K562 (cell line): ENCODE measurements at regions not wholly inside any gene's neighbourhood (a gene's known extent, or its start where the extent isn't known, plus 50 kb on each side); places are given as distances from the start of the nearest gene placed in this dataset.
"Not testable (repeated sequence)": the region's sequence is repeated elsewhere in the genome, so short reads cannot be mapped to it uniquely, and the experiment has no call there.

ENCODE experiments used
- ATAC-seq: fragments of 200-7000 bp; cut with Tn5 transposase; 3 replicates; pipeline ENCODE4 v1.9.1; 2020; ENCODE audit warnings: moderate library complexity
- BruUV-seq: library from RNA; stranded (reverse); fragments of 400-500 nt; replicated peaks from 2 replicates; lab custom pipeline; 2021; lab: Mats Ljungman, UMichigan
- CTCF ChIA-PET: fragments of 300-600 bp; formaldehyde crosslinking; extraction: SDS; loops from one replicate; lab custom pipeline; 2021; ENCODE audit warnings: low intra/inter-chr PET ratio; lab: Yijun Ruan, JAX
- POLR2A ChIA-PET: fragments of 300-600, 350-650 bp; sonication (Branson Sonifier 250); formaldehyde crosslinking; extraction: SDS; loops from one replicate; lab custom pipeline; 2021; ENCODE audit warnings: antibody characterized with exemption, inconsistent platforms; lab: Yijun Ruan, JAX
- DNase-seq, 4 experiments: peaks; one replicate each; pipeline versions ENCODE4 v3.0.0 to v3.0.0-alpha.2; 2011 to 2018; ENCODE audit warnings: low spot score in 3 of 4, mixed read lengths in 3 of 4; ENCODE audit errors: extremely low read depth in 1 of 4
- FAIRE-seq: peaks from 2 replicates; lab custom pipeline; 2011; peaks lifted over from hg19 to GRCh38; lab: Jason Lieb, UNC
- H2AFZ ChIP-seq: 2 replicates; pipeline ENCODE4 v1.6.0; 2011; ENCODE audit warnings: low read depth, low read length, control low read depth, inconsistent platforms
- H3K27ac ChIP-seq: fragments of 200-600 bp; 3 replicates; pipeline ENCODE4 v1.8.0; 2011; ENCODE audit warnings: low read depth, mild to moderate bottlenecking, control low read depth, inconsistent platforms, low read length, moderate library complexity, mixed read lengths; ENCODE audit errors: extremely low read depth
- H3K27me3 ChIP-seq, 2 experiments: fragments of 300-600 bp in 1 of 2; 2 replicates in 1 of 2; 3 replicates in 1 of 2; pipeline versions ENCODE4 v1.6.0 to v1.8.0; 2011; ENCODE audit warnings: inconsistent platforms in 2 of 2, low read length in 2 of 2, mild to moderate bottlenecking in 1 of 2, mixed read lengths in 1 of 2, moderate library complexity in 1 of 2; ENCODE audit not compliant: control insufficient read depth in 2 of 2, insufficient read depth in 2 of 2
- H3K36me3 ChIP-seq: fragments of 300-600 bp; 3 replicates; pipeline ENCODE4 v1.8.0; 2011; ENCODE audit warnings: mild to moderate bottlenecking, low read length, inconsistent platforms; ENCODE audit not compliant: control insufficient read depth, insufficient read depth
- H3K4me1 ChIP-seq, 2 experiments: fragments of 200-600 bp in 1 of 2; replicated peaks in 1 of 2; 2 replicates in 1 of 2; 3 replicates in 1 of 2; pipeline versions ENCODE4 v1.5.1 to v1.8.0; 2011; ENCODE audit warnings: inconsistent platforms in 2 of 2, low read length in 2 of 2, mild to moderate bottlenecking in 1 of 2, mixed read lengths in 1 of 2, moderate library complexity in 1 of 2; ENCODE audit not compliant: control insufficient read depth in 2 of 2, insufficient read depth in 2 of 2
- H3K4me2 ChIP-seq: 2 replicates; pipeline ENCODE4 v1.6.1; 2011; ENCODE audit warnings: low read length, control low read depth, inconsistent platforms, mixed read lengths; ENCODE audit not compliant: insufficient read depth
- H3K4me3 ChIP-seq: fragments of 200-600 bp; sonication (generic), shearing (Covaris generic); 2 replicates; pipeline ENCODE4 v1.5.1; 2016; ENCODE audit warnings: control low read depth, inconsistent platforms
- H3K79me2 ChIP-seq: fragments of 200-600 bp; 3 replicates; pipeline ENCODE4 v1.8.0; 2011; ENCODE audit warnings: low read length, inconsistent platforms; ENCODE audit not compliant: control insufficient read depth, insufficient read depth
- H3K9ac ChIP-seq, 2 experiments: 2 replicates each; pipeline versions ENCODE4 v1.6.0 to v1.6.1; 2011; ENCODE audit warnings: low read depth in 2 of 2, low read length in 2 of 2, control low read depth in 1 of 2, inconsistent platforms in 1 of 2, mild to moderate bottlenecking in 1 of 2, mixed read lengths in 1 of 2; ENCODE audit not compliant: insufficient read depth in 1 of 2
- H3K9me1 ChIP-seq: one replicate; pipeline ENCODE4 v1.6.0; 2011; ENCODE audit warnings: inconsistent platforms, mild to moderate bottlenecking, low read length, moderate library complexity; ENCODE audit not compliant: control insufficient read depth, insufficient read depth
- H3K9me3 ChIP-seq: replicated peaks from 2 replicates; pipeline ENCODE4 v1.5.1; 2011; ENCODE audit warnings: low read depth, low read length, inconsistent platforms; ENCODE audit not compliant: control insufficient read depth, insufficient read depth
- H4K20me1 ChIP-seq: replicated peaks from 2 replicates; pipeline ENCODE4 v1.6.1; 2011; ENCODE audit warnings: low read length, inconsistent platforms, mixed read lengths; ENCODE audit not compliant: control insufficient read depth, insufficient read depth
- ATF4 ChIP-seq: fragments of 450-650 bp; formaldehyde crosslinking; IDR thresholded peaks from 2 replicates; pipeline ENCODE4 v1.4.0; 2022; ENCODE audit warnings: mild to moderate bottlenecking, moderate library complexity
- CREB3 ChIP-seq: fragments of 450-650 bp; conservative IDR thresholded peaks from 2 replicates; pipeline ENCODE4 v1.6.1; 2016; ENCODE audit warnings: missing genetic modification characterization, low read depth, mild to moderate bottlenecking, missing compliant biosample characterization, moderate library complexity
- ETS1 ChIP-seq: conservative IDR thresholded peaks from 2 replicates; pipeline ENCODE4 v1.6.1; 2011; ENCODE audit warnings: low read depth, mild to moderate bottlenecking, low read length; ENCODE audit not compliant: control insufficient read depth
- TAF7 ChIP-seq: fragments of 450-650 bp; IDR thresholded peaks from 2 replicates; pipeline ENCODE4 v1.6.1; 2016; ENCODE audit warnings: missing genetic modification characterization, missing compliant biosample characterization
- THAP7 ChIP-seq: fragments of 250-450 bp; sonication (Bioruptor Pico); IDR thresholded peaks from 2 replicates; pipeline ENCODE4 v1.5.0; 2021
- YBX1 ChIP-seq: fragments of 450-650 bp; IDR thresholded peaks from 2 replicates; pipeline ENCODE4 v1.7.1; 2016; ENCODE audit warnings: mild to moderate bottlenecking
- ZC3H11A ChIP-seq: IDR thresholded peaks from 2 replicates; pipeline ENCODE4 v1.6.1; 2012; ENCODE audit warnings: low read depth, low read length, improper control_type of control experiment
- ZNF165 ChIP-seq: fragments of 250-450 bp; sonication (Bioruptor Pico); IDR thresholded peaks from 2 replicates; pipeline ENCODE4 v1.4.0; 2020; ENCODE audit warnings: borderline replicate concordance
- ZNF212 ChIP-seq: fragments of 450-650 bp; formaldehyde crosslinking; IDR thresholded peaks from 2 replicates; pipeline ENCODE4 v1.4.0; 2020; ENCODE audit warnings: mild to moderate bottlenecking
- ZNF24 ChIP-seq: fragments of 450-650 bp; IDR thresholded peaks from 2 replicates; pipeline ENCODE4 v1.6.1; 2016
- WGBS: fragments of 100-300 bp; shearing (Covaris generic); methylation state at CpG from one replicate; pipeline ENCODE4 v1.1.6; 2016; ENCODE audit warnings: low coverage, mixed read lengths; ENCODE audit not compliant: insufficient coverage; ENCODE audit errors: missing lambda C conversion rate; 5-methylcytosine and 5-hydroxymethylcytosine counted together
- in situ Hi-C: fragments of 300-500 bp; cut with MboI; formaldehyde crosslinking; loops from 4 replicates; pipeline ENCODE4 v1.15.0; 2018; ENCODE audit warnings: inconsistent platforms, mixed read lengths
- intact Hi-C: fragments of 100-400 bp; cut with micrococcal nuclease; formaldehyde crosslinking; loops from 2 replicates; pipeline ENCODE4 v1.14.2; 2022

GRCh38 chr1:68873144-68873543 lies 376.3 kb upstream of the DEPDC1 start (continued):
- no peak for TF ChIP-seq CREB3 (tag)
- no peak for TF ChIP-seq ZNF165 (CRISPR knock-in tag)
- TF ChIP-seq ZNF24, result no peak
- no peak for TF ChIP-seq TAF7 (tag)
- no peak for TF ChIP-seq ZNF212 (CRISPR knock-in tag)
- TF ChIP-seq THAP7 (CRISPR knock-in tag), result no peak
- no peak for TF ChIP-seq YBX1
- no peak for TF ChIP-seq ZC3H11A
- no peak for TF ChIP-seq ATF4
- no peak for TF ChIP-seq ETS1

- H3K79me2 ChIP-seq, intact Hi-C loops, H3K4me1 ChIP-seq, H3K27ac ChIP-seq, H3K27me3 ChIP-seq, H3K4me2 ChIP-seq, BruUV-seq, H3K9ac ChIP-seq, H3K9me1 ChIP-seq, H3K9me3 ChIP-seq, H3K36me3 ChIP-seq, in situ Hi-C loops, H3K4me3 ChIP-seq, DNase-seq, ATAC-seq, CTCF ChIA-PET, H4K20me1 ChIP-seq, H2AFZ ChIP-seq, FAIRE-seq, POLR2A ChIA-PET: not testable (repeated sequence)
- 2% methylated on average over 21 of the region's 29 CpGs for WGBS
Observed at GRCh38 chr1:68881330-68882194, 384.7 kb upstream of the DEPDC1 start.
